Renal cortex interstitium (tissue), 11 donors: ENCODE measurements at regions not wholly inside any gene's neighbourhood (a gene's known extent, or its start where the extent isn't known, plus 50 kb on each side); places are given as distances from the start of the nearest gene placed in this dataset.
A peak's percentile ranks its signal among the peaks of the same experiment; 100 is the strongest.
"Not testable (repeated sequence)": the region's sequence is repeated elsewhere in the genome, so short reads cannot be mapped to it uniquely, and the experiment has no call there.

ENCODE experiments used
- DNase-seq, 11 donors: peaks; one replicate each; pipeline ENCODE4 v3.0.0-alpha.2; 2013; ENCODE audit warnings: low read depth in 9 of 11, low spot score in 4 of 11; ENCODE audit errors: extremely low read depth in 1 of 11

DNA sequence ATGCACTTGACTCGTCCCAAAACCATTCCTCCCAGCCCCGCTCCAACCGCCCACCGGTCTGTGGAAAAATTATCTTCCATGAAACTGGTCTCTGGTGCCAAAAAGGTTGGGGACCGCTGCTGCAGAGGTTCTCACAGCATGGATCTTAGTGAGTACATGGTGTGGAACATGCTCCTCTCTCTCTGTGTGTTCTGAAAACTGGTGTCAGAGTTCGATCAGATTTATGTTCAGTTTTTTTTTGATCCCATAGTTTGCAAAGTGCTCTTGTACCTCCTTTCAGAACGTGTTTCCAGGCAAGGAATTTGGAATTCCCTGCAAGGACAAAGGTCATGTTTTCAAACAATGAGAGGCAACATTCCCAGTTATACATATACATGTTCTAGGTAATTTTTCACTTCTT lies 61.2 kb upstream of the FAM171A1 start:
- no peak for DNase-seq

DNA sequence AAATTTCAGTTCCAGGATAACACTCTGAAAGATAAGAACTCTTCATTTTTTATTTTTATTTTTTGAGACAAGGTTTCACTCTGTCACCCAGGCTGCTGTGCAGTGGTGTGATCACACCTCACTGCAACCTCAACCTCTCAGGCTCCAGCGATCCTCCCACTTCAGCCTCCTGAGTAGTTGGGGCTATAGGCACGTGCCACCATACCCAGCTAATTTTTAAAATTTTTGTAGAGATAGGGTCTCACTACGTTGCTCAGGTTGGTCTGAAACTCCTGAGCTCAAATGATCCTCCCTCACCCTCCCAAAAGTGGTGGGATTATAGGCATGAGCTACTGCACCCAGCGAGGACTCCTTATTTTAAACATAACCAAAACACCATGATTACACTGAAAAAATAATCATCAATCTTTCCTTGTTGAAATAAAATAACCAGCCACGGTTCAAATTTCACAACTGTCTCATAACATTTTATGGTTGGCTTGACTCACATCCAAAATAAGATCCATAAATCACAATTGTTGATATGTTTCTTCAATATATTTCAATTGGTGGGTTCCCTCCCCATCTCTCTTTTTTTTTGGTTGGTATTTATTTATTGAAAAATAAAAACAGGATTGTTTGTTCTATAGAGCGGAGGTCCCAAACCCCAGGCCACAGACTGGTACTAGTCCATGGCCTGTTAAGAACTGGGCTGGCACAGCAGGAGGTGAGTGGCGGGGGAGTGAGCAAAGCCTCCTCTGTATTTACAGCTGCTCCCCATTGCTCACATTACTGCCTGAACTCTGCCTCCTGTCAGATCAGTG lies 60.1 kb upstream of the FAM171A1 start:
- DNase-seq = no peak

DNA sequence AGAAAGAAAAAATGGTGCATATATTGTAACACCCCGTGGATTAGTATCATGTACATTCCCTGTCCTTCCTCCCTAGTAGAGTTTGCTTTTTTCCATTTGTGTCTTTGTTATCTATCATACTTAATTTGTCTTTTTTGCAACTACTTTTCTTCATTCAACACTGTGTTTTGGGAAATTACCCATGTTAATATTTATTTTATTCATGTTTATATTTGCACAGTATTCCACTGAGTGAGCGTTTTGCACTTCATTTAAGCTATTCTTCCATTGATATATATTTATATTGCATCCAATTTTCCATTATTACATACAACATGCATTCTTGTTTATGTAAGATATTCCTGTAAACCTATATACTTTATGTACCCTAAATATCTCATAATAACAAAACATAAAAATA lies 57.6 kb upstream of the FAM171A1 start:
- no peak for DNase-seq

DNA sequence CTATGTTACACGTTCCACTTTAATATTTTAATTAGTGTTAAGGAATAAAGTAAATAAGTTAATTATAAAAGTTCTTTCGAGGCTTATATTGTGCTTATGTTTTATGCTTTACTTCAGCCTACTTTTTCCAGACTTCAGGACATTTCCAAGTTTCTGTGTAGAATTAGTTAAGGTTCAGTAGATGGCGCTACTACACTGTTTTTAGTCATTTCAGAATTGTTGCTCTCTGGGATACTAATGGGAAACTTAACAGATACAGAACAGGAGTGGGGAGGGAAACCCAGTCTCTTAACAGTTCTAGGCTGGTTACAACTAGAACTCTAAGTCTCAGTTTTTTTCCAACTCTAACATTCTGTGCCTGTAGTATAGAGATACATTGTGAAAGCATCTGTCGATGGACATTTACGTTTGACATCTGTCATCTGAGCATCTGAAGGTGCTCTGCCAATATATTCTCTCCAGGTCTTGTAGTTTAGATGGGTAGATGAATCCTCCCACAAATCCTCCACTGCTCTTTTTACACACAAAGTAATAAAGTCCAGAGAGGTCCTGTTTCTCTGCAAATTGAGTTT lies 56.8 kb upstream of the FAM171A1 start:
- peak in 4 of 11 donors; percentile 56 to 68 (median 62) for DNase-seq

DNA sequence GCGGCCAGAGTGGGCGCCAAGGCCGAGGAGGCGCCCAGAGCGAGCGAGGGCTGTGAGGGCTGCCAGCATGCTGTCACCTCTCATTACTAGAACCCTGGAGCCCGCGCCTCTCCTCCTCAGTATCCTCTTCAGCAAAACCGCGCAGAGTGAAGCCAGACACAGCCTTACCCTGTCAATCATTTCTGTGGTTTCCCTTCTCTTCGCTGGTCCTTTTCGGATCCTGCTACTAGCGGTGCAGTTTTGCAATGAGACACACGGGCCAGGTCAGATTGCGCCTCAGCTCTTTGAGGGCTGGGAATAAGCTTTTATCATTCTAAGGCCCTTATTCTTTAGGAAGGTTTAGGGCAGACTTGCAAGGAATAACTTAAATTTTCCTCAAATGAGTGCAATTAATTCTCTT lies 55.5 kb upstream of the FAM171A1 start:
- no peak for DNase-seq

DNA sequence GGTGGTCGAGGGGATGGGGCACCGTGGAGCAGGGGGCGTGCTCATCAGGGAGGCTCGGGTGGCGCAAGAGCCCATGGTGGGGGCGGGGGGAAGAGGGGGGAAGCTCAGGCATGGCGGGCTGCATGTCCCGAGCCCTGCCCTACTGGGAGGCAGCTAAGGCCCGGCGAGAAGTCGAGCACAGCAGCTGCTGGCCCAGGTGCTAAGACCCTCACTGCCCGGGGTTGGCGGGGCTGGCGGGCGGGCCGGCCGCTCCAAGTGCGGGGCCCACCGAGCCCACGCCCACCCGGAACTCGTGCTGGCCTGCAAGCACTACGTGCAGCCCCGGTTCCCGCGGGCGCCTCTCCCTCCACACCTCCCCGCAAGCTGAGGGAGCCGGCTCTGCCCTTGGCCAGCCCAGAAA lies 55.0 kb upstream of the FAM171A1 start:
- DNase-seq = no peak

DNA sequence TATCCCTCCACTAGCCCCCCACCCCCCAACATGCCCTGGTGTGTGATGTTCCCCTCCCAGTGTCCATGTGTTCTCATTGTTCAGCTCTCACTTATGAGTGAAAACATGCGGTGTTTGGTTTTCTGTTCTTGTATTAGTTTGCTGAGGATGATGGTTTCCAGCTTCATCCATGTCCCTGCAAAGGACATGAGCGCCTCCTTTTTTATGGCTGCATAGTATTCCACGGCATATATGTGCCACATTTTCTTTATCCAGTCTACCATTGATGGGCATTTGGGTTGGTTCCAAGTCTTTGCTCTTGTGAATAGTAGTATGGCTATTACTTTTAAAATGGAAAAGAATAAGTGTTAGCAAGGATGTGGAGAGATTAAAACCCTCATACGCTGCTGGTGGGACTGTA lies 50.8 kb upstream of the FAM171A1 start:
- not testable (repeated sequence) for DNase-seq
